DMS 273 (cell line): ENCODE measurements at regions not wholly inside any gene's neighbourhood (a gene's known extent, or its start where the extent isn't known, plus 50 kb on each side); places are given as distances from the start of the nearest gene placed in this dataset.
A peak's percentile ranks its signal among the peaks of the same experiment; 100 is the strongest.

Experiments used
- DNase-seq: peaks from one replicate; lab custom pipeline; 2025; ENCODE audit not compliant: unreplicated experiment; lab: John Stamatoyannopoulos, UW

DNA sequence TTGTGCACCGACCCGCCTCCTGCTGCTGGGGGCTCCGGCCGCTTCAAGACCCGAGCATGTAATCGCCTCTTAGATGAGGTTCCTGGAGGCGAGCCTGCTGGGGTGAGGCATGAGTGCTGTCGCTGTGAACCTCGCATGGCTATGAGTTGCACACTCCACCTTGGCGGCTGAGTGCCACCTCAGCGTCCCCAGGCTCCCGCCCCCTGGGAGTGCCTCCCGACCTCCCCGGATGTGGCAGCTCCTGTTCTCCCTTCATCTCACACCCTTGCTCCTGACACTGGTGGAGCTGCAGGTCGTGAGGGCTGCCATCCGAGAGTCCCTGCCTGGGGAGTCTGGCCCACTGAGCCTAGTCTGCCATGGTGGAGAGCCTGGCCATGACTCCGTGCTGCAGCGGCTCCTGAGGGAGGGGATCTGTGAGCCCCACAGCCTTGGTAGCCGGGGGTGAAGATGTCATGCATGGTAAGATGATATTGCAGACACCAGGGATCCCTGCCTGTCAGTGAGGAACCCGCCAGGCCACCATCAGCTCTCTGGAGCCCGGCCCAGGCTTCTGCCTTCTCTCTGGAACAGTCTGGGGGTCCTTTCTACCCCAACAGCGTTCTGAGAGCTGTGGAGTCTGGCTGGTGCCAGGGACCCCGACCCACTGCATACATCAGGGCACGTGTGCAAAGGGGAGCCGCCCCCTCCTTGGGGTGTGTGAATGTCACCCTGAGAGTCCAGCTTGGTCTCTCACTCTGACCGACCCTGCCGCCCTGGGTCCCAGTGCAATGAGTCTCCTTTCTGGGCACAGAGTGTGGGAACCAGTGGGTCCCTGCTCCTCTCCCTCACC, 61.6 kb upstream of the HS6ST1 start:
- no peak for DNase-seq

- DNase-seq, result peak; percentile 81
Observed at GRCh38 chr2:128380961-128381938, 62.6 kb upstream of the HS6ST1 start.

- DNase-seq, result no peak
Observed at GRCh38 chr2:128384446-128384845, 65.8 kb upstream of the HS6ST1 start.

DNA sequence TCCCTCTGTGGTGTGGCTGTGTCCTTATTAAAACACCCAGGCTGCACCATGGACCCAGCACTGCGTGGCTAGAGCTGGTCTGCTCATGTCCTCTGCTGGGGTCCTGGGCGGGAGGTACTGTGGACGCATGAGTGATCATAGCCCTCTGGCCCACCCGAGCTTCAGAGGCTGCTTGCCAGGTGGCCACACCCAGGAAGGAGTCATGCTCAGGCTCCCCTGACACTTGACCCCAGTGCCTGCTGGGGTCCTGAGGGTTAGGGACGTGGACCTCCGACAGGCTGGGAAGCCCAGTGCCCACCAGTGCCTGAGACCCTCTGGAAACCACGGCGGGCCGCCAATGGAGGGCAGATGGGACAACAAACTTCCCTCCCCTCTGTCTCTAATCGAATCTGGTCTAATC, 66.3 kb upstream of the HS6ST1 start:
- no peak for DNase-seq

DNA sequence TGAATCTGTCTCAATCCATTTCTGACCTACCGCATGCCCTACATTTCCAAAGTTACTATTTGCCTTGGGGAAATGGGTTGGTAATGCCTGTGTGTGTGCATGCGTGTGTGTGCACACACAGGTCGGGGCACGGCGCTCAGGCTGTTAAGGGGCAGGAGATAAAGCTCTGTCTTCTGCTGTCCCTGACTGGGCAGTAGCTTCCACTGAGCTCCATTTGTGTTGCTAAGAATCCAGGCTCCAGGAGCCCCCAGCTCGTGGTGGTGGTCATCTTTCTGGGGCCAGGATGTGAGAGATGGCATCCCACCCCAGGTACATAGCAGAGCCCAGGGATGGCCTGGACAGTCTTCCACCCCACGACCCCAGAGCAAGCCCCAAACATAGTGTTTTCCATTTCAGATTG, 66.7 kb upstream of the HS6ST1 start:
- DNase-seq, result no peak

GRCh38 chr2:128386066-128386465, 67.4 kb upstream of the HS6ST1 start:
- no peak for DNase-seq

- no peak for DNase-seq
Observed at GRCh38 chr2:128388499-128388941, 69.9 kb upstream of the HS6ST1 start.

- no peak for DNase-seq
Observed at GRCh38 chr2:128389388-128390086, 70.9 kb upstream of the HS6ST1 start.

GRCh38 chr2:128390256-128390990, 71.8 kb upstream of the HS6ST1 start:
- no peak for DNase-seq

DNA sequence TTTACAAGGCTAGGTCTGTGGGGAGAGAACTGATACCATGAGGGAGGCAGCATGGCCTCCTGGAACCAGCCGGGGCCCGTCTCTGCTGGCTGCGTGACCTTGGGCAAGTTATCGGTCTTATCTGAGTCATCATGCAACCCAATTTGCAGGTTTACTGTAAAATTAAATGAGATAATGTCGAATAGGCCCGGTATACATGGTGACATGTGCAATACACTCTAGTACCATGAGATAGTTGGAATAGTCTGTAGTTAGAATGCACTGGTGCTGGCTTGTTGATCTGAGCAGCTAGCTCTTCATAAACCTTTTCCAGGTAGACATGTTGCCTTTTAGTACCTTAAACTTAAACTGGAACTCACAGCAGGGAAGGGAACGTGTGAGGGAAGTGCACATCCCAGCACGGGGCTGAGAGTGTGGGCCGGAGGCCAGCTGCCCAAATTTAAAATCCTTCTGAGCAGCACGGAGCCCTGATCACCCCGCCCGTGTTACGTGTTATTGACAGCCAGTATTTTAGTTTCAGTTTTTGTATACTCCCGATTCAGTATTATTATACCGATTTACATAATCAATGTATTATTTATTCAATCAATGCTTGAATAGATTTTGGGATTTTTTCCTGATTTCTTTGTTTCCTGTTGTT, 72.4 kb upstream of the HS6ST1 start:
- DNase-seq, result no peak

- DNase-seq, result no peak
Observed at GRCh38 chr2:128391679-128392078, 73.0 kb upstream of the HS6ST1 start.

- no peak for DNase-seq
Observed at GRCh38 chr2:128392207-128392606, 73.5 kb upstream of the HS6ST1 start.

GRCh38 chr2:128394007-128394730, 75.5 kb upstream of the HS6ST1 start:
- no peak for DNase-seq

GRCh38 chr2:128395196-128395595, 76.5 kb upstream of the HS6ST1 start:
- DNase-seq, result no peak

GRCh38 chr2:128395640-128396499, 77.2 kb upstream of the HS6ST1 start:
- DNase-seq, result no peak

DNA sequence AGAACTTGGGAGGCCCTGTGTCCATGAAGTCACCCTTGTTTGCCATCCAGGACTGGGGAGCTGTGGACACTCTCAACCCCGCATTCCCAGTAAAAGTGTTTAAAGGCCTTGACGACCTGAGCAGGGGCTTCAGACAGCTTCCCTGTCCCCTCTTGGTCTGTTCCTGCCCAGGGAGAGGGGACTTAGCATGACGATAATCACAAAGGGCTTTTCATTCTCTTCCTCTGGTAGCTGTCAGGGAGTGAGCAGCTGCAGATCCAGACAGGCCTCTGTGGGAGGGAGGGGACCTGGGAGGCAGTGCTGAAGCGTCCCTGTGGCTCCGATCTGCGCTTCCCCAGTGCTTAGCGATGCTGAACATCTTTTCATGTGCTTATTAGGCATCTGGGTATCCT, 77.8 kb upstream of the HS6ST1 start:
- DNase-seq, result no peak

- DNase-seq, result no peak
Observed at GRCh38 chr2:128396946-128397345, 78.3 kb upstream of the HS6ST1 start.

- no peak for DNase-seq
Observed at GRCh38 chr2:128399256-128399655, 80.6 kb upstream of the HS6ST1 start.
